Sigmoid colon (tissue), 4 donors: ENCODE measurements at regions not wholly inside any gene's neighbourhood (a gene's known extent, or its start where the extent isn't known, plus 50 kb on each side); places are given as distances from the start of the nearest gene placed in this dataset.
"Not testable (repeated sequence)": the region's sequence is repeated elsewhere in the genome, so short reads cannot be mapped to it uniquely, and the experiment has no call there.

Experiments used
- POLR2A ChIP-seq, 2 donors: fragments of 450-650 bp; IDR thresholded peaks; one replicate each; pipeline ENCODE4 v1.6.1; 2016; ENCODE audit warnings: antibody characterized with exemption in 2 of 2, mild to moderate bottlenecking in 2 of 2, moderate library complexity in 2 of 2
- POLR2AphosphoS5 ChIP-seq, 4 donors: sonication (generic); formaldehyde crosslinking; IDR thresholded peaks; one replicate each; pipeline ENCODE4 v1.6.1; 2017; ENCODE audit warnings: antibody characterized with exemption in 4 of 4

GRCh38 chr6:67462725-67463124 is 1172.4 kb upstream of the ADGRB3 start:
- TF ChIP-seq POLR2AphosphoS5, POLR2A (IDR thresholded peaks at IDR 0.05): not testable (repeated sequence)
